ENCODE measurements at regions not wholly inside any gene's neighbourhood (a gene's known extent, or its start where the extent isn't known, plus 50 kb on each side); places are given as distances from the start of the nearest gene placed in this dataset.

GRCh38 chr15:60228101-60228500, 169.7 kb downstream of the ANXA2 start:
- TF ChIP-seq ZNF8 (CRISPR knock-in tag; IDR thresholded peaks at IDR 0.05) = no peak
- no peak for TF ChIP-seq RARB (CRISPR knock-in tag; IDR thresholded peaks at IDR 0.05)
- TF ChIP-seq ZFP3 (CRISPR knock-in tag; IDR thresholded peaks at IDR 0.05) = no peak
- no peak for TF ChIP-seq ARNTL (CRISPR knock-in tag; IDR thresholded peaks at IDR 0.05; ENCODE audit: borderline replicate concordance, low read depth)
- no peak for TF ChIP-seq POU6F1 (CRISPR knock-in tag; IDR thresholded peaks at IDR 0.05; ENCODE audit: borderline replicate concordance, low read depth)
- ATAC-seq = no peak

- no peak for ATAC-seq
- TF ChIP-seq ZC3H10 (CRISPR knock-in tag; IDR thresholded peaks at IDR 0.05) = no peak
- TF ChIP-seq BACH2 (CRISPR knock-in tag; IDR thresholded peaks at IDR 0.05; ENCODE audit: borderline replicate concordance) = no peak
- TF ChIP-seq PPARA (CRISPR knock-in tag; IDR thresholded peaks at IDR 0.05; ENCODE audit: borderline replicate concordance) = no peak
- TF ChIP-seq ZFP30 (CRISPR knock-in tag; IDR thresholded peaks at IDR 0.05) = no peak
- no peak for TF ChIP-seq PATZ1 (CRISPR knock-in tag; IDR thresholded peaks at IDR 0.05; ENCODE audit: borderline replicate concordance)
- TF ChIP-seq ESRRG (CRISPR knock-in tag; IDR thresholded peaks at IDR 0.05) = no peak
- no peak for TF ChIP-seq CREB5 (CRISPR knock-in tag; IDR thresholded peaks at IDR 0.05; ENCODE audit: low read depth)
- no peak for TF ChIP-seq TCF4 (CRISPR knock-in tag; IDR thresholded peaks at IDR 0.05; ENCODE audit: borderline replicate concordance)
- no peak for TF ChIP-seq ZNF70 (CRISPR knock-in tag; IDR thresholded peaks at IDR 0.05)
- TF ChIP-seq SNAI2 (CRISPR knock-in tag; IDR thresholded peaks at IDR 0.05) = no peak
- no peak for TF ChIP-seq ZNF565 (CRISPR knock-in tag; conservative IDR thresholded peaks at IDR 0.05; ENCODE audit: low read depth)
- no peak for TF ChIP-seq OSR1 (CRISPR knock-in tag; IDR thresholded peaks at IDR 0.05)
- TF ChIP-seq POU6F1 (CRISPR knock-in tag; IDR thresholded peaks at IDR 0.05; ENCODE audit: borderline replicate concordance, low read depth) = no peak
- no peak for TF ChIP-seq GLIS3 (CRISPR knock-in tag; IDR thresholded peaks at IDR 0.05)
- TF ChIP-seq ZFP3 (CRISPR knock-in tag; IDR thresholded peaks at IDR 0.05) = no peak
- TF ChIP-seq CSDC2 (CRISPR knock-in tag; IDR thresholded peaks at IDR 0.05) = no peak
- TF ChIP-seq RARB (CRISPR knock-in tag; IDR thresholded peaks at IDR 0.05) = no peak
- TF ChIP-seq ISL1 (CRISPR knock-in tag; IDR thresholded peaks at IDR 0.05) = no peak
- no peak for TF ChIP-seq CSRNP3 (CRISPR knock-in tag; IDR thresholded peaks at IDR 0.05)
Measured at GRCh38 chr15:60228619-60229018, 169.2 kb downstream of the ANXA2 start.

GRCh38 chr15:60235951-60236710, 161.7 kb downstream of the ANXA2 start:
- no peak for ATAC-seq
- TF ChIP-seq SNAI2 (CRISPR knock-in tag; IDR thresholded peaks at IDR 0.05) = no peak
- no peak for TF ChIP-seq ZNF70 (CRISPR knock-in tag; IDR thresholded peaks at IDR 0.05)
- no peak for TF ChIP-seq TSHZ2 (CRISPR knock-in tag; IDR thresholded peaks at IDR 0.05)
- TF ChIP-seq ARNTL (CRISPR knock-in tag; IDR thresholded peaks at IDR 0.05; ENCODE audit: borderline replicate concordance, low read depth) = no peak
- no peak for TF ChIP-seq CREB5 (CRISPR knock-in tag; IDR thresholded peaks at IDR 0.05; ENCODE audit: low read depth)
- no peak for TF ChIP-seq ESRRG (CRISPR knock-in tag; IDR thresholded peaks at IDR 0.05)
- no peak for TF ChIP-seq CSDC2 (CRISPR knock-in tag; IDR thresholded peaks at IDR 0.05)
- no peak for TF ChIP-seq TCF4 (CRISPR knock-in tag; IDR thresholded peaks at IDR 0.05; ENCODE audit: borderline replicate concordance)
- no peak for TF ChIP-seq ZFP30 (CRISPR knock-in tag; IDR thresholded peaks at IDR 0.05)
- TF ChIP-seq OSR1 (CRISPR knock-in tag; IDR thresholded peaks at IDR 0.05) = no peak
- TF ChIP-seq ZNF565 (CRISPR knock-in tag; conservative IDR thresholded peaks at IDR 0.05; ENCODE audit: low read depth) = no peak
- no peak for TF ChIP-seq PPARA (CRISPR knock-in tag; IDR thresholded peaks at IDR 0.05; ENCODE audit: borderline replicate concordance)
- no peak for TF ChIP-seq TOX (CRISPR knock-in tag; IDR thresholded peaks at IDR 0.05; ENCODE audit: borderline replicate concordance)
